ENCODE measurements at regions not wholly inside any gene's neighbourhood (a gene's known extent, or its start where the extent isn't known, plus 50 kb on each side); places are given as distances from the start of the nearest gene placed in this dataset.

DNA sequence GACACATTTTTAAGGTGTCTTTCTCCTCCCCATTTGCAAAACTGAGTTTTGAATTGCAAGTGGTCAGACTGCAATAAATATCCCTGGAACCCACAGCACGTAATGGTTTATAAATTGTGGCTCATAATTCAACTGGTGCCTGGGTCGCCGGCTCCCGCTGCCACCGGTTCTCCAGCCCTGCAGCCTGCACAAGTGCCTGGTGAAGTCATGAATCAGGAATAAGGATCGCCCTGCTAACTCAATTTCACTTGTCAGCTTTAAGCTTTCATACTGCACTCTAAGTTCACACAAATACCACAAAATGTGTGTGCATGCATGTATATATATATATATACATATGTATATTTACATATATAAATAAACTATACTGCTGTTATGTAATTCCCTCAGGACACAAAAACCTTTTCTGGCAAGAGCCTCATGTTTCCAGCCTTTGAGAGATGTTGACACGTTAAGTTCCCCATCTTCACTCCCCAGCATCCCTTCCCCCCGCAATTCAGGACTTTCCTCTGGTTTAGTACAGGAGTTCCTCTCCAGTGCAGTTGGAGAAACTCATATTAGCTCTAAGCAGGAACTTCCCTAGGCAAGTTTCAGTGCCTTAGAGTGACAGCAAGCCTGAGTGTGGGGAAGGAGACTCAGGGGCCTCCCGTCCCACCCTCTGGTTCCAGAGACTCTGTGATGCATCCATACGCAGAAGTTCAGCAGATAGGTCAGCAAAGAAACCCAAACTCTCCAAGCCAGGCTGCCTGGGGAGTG is 129.2 kb upstream of the UNC5B start:
- Histone ChIP-seq H3K9me3 (replicated peaks) (no peaks in the 10 kb centered on the region), H3K4me3 (no peak overlapping the region), H3K27ac (replicated peaks) (no peak overlapping the region), H3K36me3 (no peaks in the 10 kb centered on the region), H3K27me3 (ENCODE audit: low read depth) (peaks cover 13% of the 10 kb centered on the region), H3K4me1 (no peaks in the 10 kb centered on the region)
- DNase-seq, result no peak
- no peak for TF ChIP-seq CTCF (IDR thresholded peaks at IDR 0.05; ENCODE audit: borderline replicate concordance)
- intact Hi-C loops (cut with micrococcal nuclease), result no loop called here

DNA sequence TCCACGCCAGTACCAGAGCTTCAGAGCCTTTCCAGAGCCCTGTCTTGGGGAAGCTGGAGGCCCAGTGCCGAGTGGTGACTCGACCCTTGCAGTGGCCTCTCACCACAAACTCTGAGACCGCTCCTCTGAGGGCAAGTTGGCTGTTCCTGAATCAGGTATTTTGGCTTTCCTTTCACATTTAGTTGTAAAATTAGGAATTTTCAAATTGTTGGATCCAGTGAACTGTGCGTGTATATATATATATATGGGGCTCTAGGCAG is 128.7 kb upstream of the UNC5B start:
- intact Hi-C loops (cut with micrococcal nuclease), result no loop called here
- no peak for DNase-seq
- Histone ChIP-seq H3K27me3 (ENCODE audit: low read depth) (peaks cover 13% of the 10 kb centered on the region), H3K4me3 (no peak overlapping the region), H3K36me3 (no peaks in the 10 kb centered on the region), H3K4me1 (no peaks in the 10 kb centered on the region), H3K27ac (replicated peaks) (no peak overlapping the region), H3K9me3 (replicated peaks) (no peaks in the 10 kb centered on the region)
- no peak for TF ChIP-seq CTCF (IDR thresholded peaks at IDR 0.05; ENCODE audit: borderline replicate concordance)

- no peak for TF ChIP-seq CTCF (IDR thresholded peaks at IDR 0.05; ENCODE audit: borderline replicate concordance)
- Histone ChIP-seq H3K9me3 (replicated peaks) (no peaks in the 10 kb centered on the region), H3K27me3 (ENCODE audit: low read depth) (peaks cover 13% of the 10 kb centered on the region), H3K4me3 (no peak overlapping the region), H3K27ac (replicated peaks) (no peak overlapping the region), H3K36me3 (no peaks in the 10 kb centered on the region), H3K4me1 (no peaks in the 10 kb centered on the region)
- intact Hi-C loops (cut with micrococcal nuclease), result no loop called here
- no peak for DNase-seq
Observed at GRCh38 chr10:71084061-71084817, 128.1 kb upstream of the UNC5B start.

GRCh38 chr10:71084818-71085126 is 127.6 kb upstream of the UNC5B start:
- no peak for DNase-seq
- intact Hi-C loops (cut with micrococcal nuclease), result no loop called here
- Histone ChIP-seq H3K36me3 (no peaks in the 10 kb centered on the region), H3K4me1 (no peaks in the 10 kb centered on the region), H3K9me3 (replicated peaks) (no peaks in the 10 kb centered on the region), H3K4me3 (no peak overlapping the region), H3K27ac (replicated peaks) (no peak overlapping the region), H3K27me3 (ENCODE audit: low read depth) (peaks cover 13% of the 10 kb centered on the region)
- no peak for TF ChIP-seq CTCF (IDR thresholded peaks at IDR 0.05; ENCODE audit: borderline replicate concordance)

DNA sequence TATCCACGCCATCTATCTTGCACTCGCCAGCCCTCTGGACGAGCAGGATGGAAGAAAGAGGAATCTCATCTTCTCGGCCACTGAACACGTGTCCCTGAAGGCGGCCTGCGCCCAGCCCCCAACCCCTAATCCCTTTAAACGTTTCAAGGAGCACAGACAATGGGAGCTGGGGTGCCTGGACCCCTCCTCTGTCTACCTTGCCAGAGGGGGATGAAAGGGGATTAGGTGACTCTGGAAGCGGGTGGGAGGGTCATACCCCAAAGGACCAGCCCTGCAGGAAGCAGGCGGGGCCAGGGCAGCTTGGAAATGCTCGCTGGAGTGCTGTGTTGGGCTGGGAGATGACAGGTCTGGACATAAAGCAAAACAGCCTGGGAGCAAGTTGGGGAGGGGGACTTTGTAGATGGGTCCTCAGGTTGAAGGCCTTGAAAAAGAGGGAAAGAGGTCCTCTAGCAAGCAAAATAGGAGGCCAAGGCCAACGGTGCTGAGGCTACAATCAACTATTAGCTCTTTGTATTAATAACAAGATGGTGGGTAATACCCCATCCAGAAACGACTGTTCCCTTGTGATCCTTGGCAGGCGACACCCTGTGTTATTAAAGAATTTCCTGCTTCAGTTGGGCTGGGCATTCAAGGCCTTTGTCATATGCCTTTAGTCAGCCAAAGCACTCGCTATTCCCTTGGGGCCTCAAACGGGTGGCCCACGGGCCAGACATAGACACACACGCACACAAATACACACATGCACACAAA is 126.5 kb upstream of the UNC5B start:
- DNase-seq, result no peak
- Histone ChIP-seq H3K9me3 (replicated peaks) (no peaks in the 10 kb centered on the region), H3K36me3 (no peaks in the 10 kb centered on the region), H3K4me3 (no peak overlapping the region), H3K4me1 (no peaks in the 10 kb centered on the region), H3K27ac (replicated peaks) (no peak overlapping the region), H3K27me3 (ENCODE audit: low read depth) (peaks cover 13% of the 10 kb centered on the region)
- no peak for TF ChIP-seq CTCF (IDR thresholded peaks at IDR 0.05; ENCODE audit: borderline replicate concordance)
- intact Hi-C loops (cut with micrococcal nuclease), result no loop called here
